ENCODE measurements at regions not wholly inside any gene's neighbourhood (a gene's known extent, or its start where the extent isn't known, plus 50 kb on each side); places are given as distances from the start of the nearest gene placed in this dataset.

DNA sequence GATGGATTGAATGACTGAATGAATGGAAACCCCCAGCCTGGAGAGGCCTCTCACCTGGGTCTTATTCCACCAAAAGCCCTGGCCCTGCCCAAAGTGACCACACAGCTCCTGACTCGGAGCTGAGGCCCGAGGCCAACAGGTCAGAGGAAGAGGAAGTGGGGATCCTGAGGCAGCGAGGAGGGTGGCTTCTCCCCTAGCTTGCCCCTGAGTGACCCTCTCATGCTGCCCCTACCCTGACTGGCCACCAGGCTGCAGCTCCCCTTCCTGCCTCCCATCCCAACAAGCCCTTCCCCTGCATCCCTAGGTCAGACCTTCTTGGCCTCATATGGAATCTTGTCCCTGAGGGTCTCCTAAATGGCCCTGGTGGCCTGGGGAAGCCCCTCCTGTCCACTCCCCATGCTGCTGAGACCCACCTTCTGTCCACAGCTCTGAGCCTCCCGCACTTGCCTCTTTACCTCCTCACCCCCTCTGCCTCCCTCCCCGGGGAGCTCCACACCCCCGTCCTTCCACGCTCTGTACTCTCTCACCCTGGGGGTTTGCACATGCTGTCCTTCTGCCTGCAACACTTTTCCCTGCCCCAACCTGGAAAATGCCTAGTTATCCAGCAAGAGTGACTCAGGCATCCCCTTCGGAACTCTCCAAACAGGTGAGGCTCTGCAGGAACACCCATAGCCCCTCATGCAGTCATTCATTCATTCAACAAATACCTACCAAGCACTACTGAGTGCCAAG, 134.8 kb upstream of the HDAC4 start:
- Histone ChIP-seq H3K4me1 (peaks cover 0 to 6% (median 0%) of the 10 kb centered on the region in 12 donors), H3K27ac (no peak overlapping the region), H3K9me3 (peaks cover 0 to 17% (median 5%) of the 10 kb centered on the region in 12 donors), H3K36me3 (no peaks in the 10 kb centered on the region), H3K4me3 (no peak overlapping the region), H3K27me3 (peaks cover 0 to 18% (median 0%) of the 10 kb centered on the region in 9 donors)
- no peak for TF ChIP-seq POLR2A (IDR thresholded peaks at IDR 0.05)
- TF ChIP-seq, protein P1, sequence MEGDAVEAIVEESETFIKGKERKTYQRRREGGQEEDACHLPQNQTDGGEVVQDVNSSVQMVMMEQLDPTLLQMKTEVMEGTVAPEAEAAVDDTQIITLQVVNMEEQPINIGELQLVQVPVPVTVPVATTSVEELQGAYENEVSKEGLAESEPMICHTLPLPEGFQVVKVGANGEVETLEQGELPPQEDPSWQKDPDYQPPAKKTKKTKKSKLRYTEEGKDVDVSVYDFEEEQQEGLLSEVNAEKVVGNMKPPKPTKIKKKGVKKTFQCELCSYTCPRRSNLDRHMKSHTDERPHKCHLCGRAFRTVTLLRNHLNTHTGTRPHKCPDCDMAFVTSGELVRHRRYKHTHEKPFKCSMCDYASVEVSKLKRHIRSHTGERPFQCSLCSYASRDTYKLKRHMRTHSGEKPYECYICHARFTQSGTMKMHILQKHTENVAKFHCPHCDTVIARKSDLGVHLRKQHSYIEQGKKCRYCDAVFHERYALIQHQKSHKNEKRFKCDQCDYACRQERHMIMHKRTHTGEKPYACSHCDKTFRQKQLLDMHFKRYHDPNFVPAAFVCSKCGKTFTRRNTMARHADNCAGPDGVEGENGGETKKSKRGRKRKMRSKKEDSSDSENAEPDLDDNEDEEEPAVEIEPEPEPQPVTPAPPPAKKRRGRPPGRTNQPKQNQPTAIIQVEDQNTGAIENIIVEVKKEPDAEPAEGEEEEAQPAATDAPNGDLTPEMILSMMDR (IDR thresholded peaks at IDR 0.05): no peak
- intact Hi-C loops (cut with DNase I): no loop called here
- ATAC-seq: no peak
- WGBS, 4 donors: 75 to 85% (median 78%) methylated on average over 8 of the region's 8 CpGs
- DNase-seq: peak in 1 of 5 donors; percentile 40

DNA sequence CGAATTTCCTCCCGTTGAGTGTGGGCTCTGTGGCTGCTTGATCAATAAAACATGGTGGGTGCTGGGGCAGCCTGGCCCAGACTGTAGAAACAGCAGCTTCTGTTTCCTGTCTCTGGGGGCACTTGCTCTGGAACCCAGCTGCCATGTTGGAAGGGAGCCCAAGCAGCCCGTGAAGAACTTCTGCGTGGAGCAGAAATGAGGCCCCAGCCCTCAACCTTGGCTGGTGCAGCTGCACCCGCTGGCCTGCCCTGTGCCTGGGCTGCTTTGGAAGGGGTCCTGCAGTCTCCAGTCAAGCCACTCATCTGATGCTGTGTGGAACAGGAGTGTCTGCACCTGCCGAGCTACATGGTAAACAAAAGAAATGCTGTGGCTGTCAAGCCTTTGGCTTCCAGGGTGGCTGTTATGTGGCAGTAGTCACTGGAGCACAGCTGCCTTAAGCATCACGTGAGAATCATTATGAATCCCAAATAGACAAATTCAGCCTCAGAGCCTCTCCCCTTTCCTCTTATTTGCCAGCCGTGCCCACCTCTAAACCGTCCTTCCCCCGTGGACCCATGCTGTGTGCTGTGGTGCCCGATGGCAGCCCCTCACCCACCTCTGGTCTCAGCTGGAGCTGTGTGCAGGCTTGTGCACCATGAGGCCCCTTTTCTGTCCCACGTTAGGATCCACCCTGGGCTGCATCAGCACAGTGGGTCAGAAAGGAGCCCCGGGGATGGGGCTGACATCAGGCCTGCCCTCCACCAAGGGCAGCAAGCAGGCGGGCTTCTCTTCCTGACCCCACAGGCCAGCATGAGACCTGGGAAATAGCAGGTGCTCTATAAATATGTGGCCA, 134.0 kb upstream of the HDAC4 start:
- Histone ChIP-seq H3K4me1 (peaks cover 0 to 6% (median 0%) of the 10 kb centered on the region in 12 donors), H3K27ac (no peak overlapping the region), H3K4me3 (no peak overlapping the region), H3K9me3 (peaks cover 0 to 23% (median 5%) of the 10 kb centered on the region in 12 donors), H3K36me3 (no peaks in the 10 kb centered on the region), H3K27me3 (peaks cover 0 to 18% (median 0%) of the 10 kb centered on the region in 9 donors)
- DNase-seq (peak in 1 of 5 donors; percentile 28), ATAC-seq (no peak)
- no peak for TF ChIP-seq POLR2A (IDR thresholded peaks at IDR 0.05)
- TF ChIP-seq, protein P1 (IDR thresholded peaks at IDR 0.05): no peak
- 85 to 92% (median 88%) methylated on average over 11 to 14 of the region's 14 CpGs for WGBS, 4 donors
- intact Hi-C loops (cut with DNase I): no loop called here

DNA sequence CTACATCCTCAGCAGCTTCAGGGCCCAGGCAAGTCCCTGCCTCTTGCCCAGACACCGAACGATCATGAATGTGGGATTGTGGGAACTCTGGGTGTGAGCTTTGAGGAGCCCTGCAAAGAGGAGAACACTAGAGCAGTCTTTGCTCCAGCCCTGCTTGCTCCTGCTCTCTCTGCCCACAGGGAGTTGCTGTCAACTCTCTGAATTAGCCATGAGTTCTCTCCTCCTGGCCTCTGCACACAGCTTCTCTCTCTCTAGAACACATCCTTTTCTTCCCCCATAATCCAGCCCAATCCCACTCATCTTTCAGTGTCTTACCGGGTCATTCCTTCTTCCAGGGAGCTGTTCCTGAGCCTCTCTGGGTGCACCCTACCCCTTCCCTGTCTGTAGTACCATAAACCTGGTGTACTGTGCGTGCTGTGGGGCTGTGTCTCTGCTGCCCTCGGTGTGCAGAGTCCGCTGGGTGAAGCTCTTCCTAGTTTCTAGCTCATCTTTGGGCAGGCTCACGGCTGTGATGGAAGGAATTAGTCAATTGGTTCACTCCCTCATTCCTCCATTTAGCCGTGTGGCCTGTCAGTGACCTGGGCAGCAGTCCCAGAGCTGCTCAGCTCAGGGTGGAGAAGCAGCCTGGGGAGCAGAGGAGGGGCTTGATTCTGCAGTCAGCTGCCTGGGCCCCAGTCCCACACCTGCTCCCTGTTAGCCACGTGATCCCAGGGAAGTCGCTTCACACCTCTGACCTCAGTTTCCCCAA, 132.9 kb upstream of the HDAC4 start:
- DNase-seq: peak in 3 of 5 donors; percentile 48 to 57 (median 57)

More for the DNA sequence above, 132.9 kb upstream of the HDAC4 start:
- H3K4me1 ChIP-seq: peaks cover 0 to 6% (median 0%) of the 10 kb centered on the region in 12 donors
- H3K27me3 ChIP-seq: peaks cover 0 to 18% (median 0%) of the 10 kb centered on the region in 9 donors
- no peak overlapping the region for H3K27ac ChIP-seq
- intact Hi-C loops (cut with DNase I): no loop called here
- H3K9me3 ChIP-seq: peaks cover 0 to 23% (median 5%) of the 10 kb centered on the region in 12 donors
- 56 to 66% (median 59%) methylated on average over 10 of the region's 10 CpGs for WGBS, 4 donors
- peak; percentile 65 to 81 (median 74) for ATAC-seq
- H3K4me3 ChIP-seq: no peak overlapping the region
- H3K36me3 ChIP-seq: no peaks in the 10 kb centered on the region
- TF ChIP-seq, protein P1 (IDR thresholded peaks at IDR 0.05): no peak
- TF ChIP-seq POLR2A (IDR thresholded peaks at IDR 0.05): no peak
